Stomach (tissue), 8 donors: ENCODE measurements at regions not wholly inside any gene's neighbourhood (a gene's known extent, or its start where the extent isn't known, plus 50 kb on each side); places are given as distances from the start of the nearest gene placed in this dataset.

Experiments
- DNase-seq, 2 donors: peaks; one replicate each; pipeline versions ENCODE4 v3.0.0 to v3.0.0-alpha.2; 2013 to 2019
- H3K27ac ChIP-seq, 5 donors: fragments of 200-600 bp in 4 of 5; sonication (generic) in 4 of 5; one replicate each; pipeline ENCODE4 v1.5.1; 2013 to 2019; ENCODE audit warnings: mild to moderate bottlenecking in 1 of 5, moderate library complexity in 1 of 5
- H3K27me3 ChIP-seq, 3 donors: fragments of 200-600 bp; sonication (generic); one replicate each; pipeline ENCODE4 v1.5.1; 2017 to 2019; ENCODE audit warnings: mixed run types in 1 of 3
- H3K36me3 ChIP-seq, 4 donors: fragments of 200-600 bp; sonication (generic); 1 replicate in 3 of 4; 2 replicates in 1 of 4; pipeline ENCODE4 v1.5.1; 2016 to 2019
- H3K4me1 ChIP-seq, 4 donors: fragments of 200-600 bp; sonication (generic); one replicate each; pipeline ENCODE4 v1.5.1; 2016 to 2019
- H3K4me3 ChIP-seq, 4 donors: fragments of 200-600 bp; sonication (generic) in 3 of 4; one replicate each; pipeline ENCODE4 v1.5.1; 2016 to 2019; ENCODE audit warnings: mild to moderate bottlenecking in 1 of 4
- H3K9me3 ChIP-seq, 4 donors: fragments of 200-600 bp; sonication (generic); one replicate each; pipeline ENCODE4 v1.5.1; 2016 to 2019
- EP300 ChIP-seq: sonication (generic); formaldehyde crosslinking; IDR thresholded peaks from one replicate; pipeline ENCODE4 v1.6.1; 2017; ENCODE audit warnings: antibody characterized with exemption
- POLR2A ChIP-seq, 4 donors: fragments of 450-650 bp; IDR thresholded peaks; one replicate each; pipeline ENCODE4 v1.6.1; 2016; ENCODE audit warnings: antibody characterized with exemption in 4 of 4, control low read depth in 2 of 4, mild to moderate bottlenecking in 1 of 4, moderate library complexity in 1 of 4
- POLR2AphosphoS5 ChIP-seq, 3 donors: sonication (generic); formaldehyde crosslinking; IDR thresholded peaks; one replicate each; pipeline ENCODE4 v1.6.1; 2016; ENCODE audit warnings: antibody characterized with exemption in 3 of 3
- WGBS, 5 donors: extraction: QIAGEN DNeasy Blood & Tissue Kit in 3 of 5; methylation state at CpG; one replicate each; pipeline versions ENCODE4 v1.1.5 to v1.1.7; 2013 to 2018; 5-methylcytosine and 5-hydroxymethylcytosine counted together
- intact Hi-C: fragments of 100-400 bp; cut with DNase I; formaldehyde crosslinking; loops from one replicate; pipeline ENCODE4 v1.15.1; 2023; ENCODE audit warnings: low total_unique reads
- TF ChIP-seq, protein P1 (sequence below), 7 experiments: fragments of 450-650 bp in 4 of 7; fragments of 200-600 bp in 3 of 7; sonication (generic) in 3 of 7; IDR thresholded peaks; one replicate each; pipeline ENCODE4 v1.5.1; 2016 to 2019; ENCODE audit warnings: antibody characterized with exemption in 7 of 7, control low read depth in 2 of 7, mild to moderate bottlenecking in 1 of 7
- donor health status: healthy with polysubstance abuse.
- donor health status: Bipolar disorder and iron deficiency.
- donor health status: healthy.

DNA sequence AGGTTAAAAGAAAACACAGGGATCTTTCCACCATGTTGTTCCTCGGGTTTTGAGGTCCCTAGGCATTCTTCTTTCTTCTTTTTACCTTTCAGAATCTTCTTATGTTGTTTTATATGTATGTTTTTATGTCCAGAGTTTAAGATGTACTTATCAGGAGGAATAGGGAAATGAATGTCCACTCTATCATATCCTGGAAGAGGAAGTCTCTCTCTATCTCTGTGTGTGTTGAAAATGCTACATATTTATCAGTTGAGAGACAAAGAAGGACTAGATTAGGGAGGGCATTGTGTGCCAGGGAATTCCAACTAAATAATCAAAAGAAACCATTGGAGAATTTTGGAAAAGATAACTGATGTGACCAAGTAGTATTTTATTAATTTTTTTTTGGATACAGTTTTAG lies 200.5 kb upstream of the POT1 start:
- H3K27me3 ChIP-seq, result no peaks in the 10 kb centered on the region
- no peak overlapping the region for H3K27ac ChIP-seq
- no peaks in the 10 kb centered on the region for H3K9me3 ChIP-seq
- H3K4me3 ChIP-seq, result no peak overlapping the region
- no peak for TF ChIP-seq POLR2A (IDR thresholded peaks at IDR 0.05)
- TF ChIP-seq POLR2AphosphoS5 (IDR thresholded peaks at IDR 0.05), result no peak
- TF ChIP-seq EP300, result no peak
- TF ChIP-seq, protein P1, sequence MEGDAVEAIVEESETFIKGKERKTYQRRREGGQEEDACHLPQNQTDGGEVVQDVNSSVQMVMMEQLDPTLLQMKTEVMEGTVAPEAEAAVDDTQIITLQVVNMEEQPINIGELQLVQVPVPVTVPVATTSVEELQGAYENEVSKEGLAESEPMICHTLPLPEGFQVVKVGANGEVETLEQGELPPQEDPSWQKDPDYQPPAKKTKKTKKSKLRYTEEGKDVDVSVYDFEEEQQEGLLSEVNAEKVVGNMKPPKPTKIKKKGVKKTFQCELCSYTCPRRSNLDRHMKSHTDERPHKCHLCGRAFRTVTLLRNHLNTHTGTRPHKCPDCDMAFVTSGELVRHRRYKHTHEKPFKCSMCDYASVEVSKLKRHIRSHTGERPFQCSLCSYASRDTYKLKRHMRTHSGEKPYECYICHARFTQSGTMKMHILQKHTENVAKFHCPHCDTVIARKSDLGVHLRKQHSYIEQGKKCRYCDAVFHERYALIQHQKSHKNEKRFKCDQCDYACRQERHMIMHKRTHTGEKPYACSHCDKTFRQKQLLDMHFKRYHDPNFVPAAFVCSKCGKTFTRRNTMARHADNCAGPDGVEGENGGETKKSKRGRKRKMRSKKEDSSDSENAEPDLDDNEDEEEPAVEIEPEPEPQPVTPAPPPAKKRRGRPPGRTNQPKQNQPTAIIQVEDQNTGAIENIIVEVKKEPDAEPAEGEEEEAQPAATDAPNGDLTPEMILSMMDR (IDR thresholded peaks at IDR 0.05), result no peak
- DNase-seq, result no peak
- WGBS, 5 donors, result 56 to 76% (median 72%) methylated on average over 1 of the region's 1 CpG
- no peaks in the 10 kb centered on the region for H3K4me1 ChIP-seq
- intact Hi-C loops, result no loop called here
- H3K36me3 ChIP-seq, result no peaks in the 10 kb centered on the region

DNA sequence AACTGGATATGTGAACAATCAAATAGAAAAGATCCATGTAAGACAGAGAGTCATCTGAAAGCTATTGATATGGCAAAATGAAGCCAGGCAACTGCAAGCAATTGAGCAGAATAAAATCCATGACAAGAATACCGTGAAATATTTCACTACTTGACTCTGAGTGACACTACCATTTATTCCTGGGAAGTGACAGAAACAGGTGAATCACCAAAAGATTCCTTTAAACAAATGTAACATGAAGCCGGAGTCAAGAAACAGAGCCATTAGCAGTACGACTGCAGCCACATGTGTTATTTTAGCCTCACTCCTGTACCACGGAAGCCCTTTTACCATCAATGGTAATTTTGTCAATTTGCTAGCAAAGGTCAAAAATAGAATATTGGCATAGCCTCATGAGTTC lies 197.7 kb upstream of the POT1 start:
- Histone ChIP-seq H3K36me3 (no peaks in the 10 kb centered on the region), H3K27me3 (no peaks in the 10 kb centered on the region), H3K9me3 (no peaks in the 10 kb centered on the region), H3K27ac (no peak overlapping the region), H3K4me1 (no peaks in the 10 kb centered on the region), H3K4me3 (no peak overlapping the region)
- no peak for DNase-seq
- WGBS, 5 donors, result 77 to 92% (median 90%) methylated on average over 4 of the region's 4 CpGs
- TF ChIP-seq POLR2A (IDR thresholded peaks at IDR 0.05) (no peak), POLR2AphosphoS5 (IDR thresholded peaks at IDR 0.05) (no peak), EP300 (no peak)
- TF ChIP-seq, protein P1 (IDR thresholded peaks at IDR 0.05), result no peak
- intact Hi-C loops, result no loop called here

DNA sequence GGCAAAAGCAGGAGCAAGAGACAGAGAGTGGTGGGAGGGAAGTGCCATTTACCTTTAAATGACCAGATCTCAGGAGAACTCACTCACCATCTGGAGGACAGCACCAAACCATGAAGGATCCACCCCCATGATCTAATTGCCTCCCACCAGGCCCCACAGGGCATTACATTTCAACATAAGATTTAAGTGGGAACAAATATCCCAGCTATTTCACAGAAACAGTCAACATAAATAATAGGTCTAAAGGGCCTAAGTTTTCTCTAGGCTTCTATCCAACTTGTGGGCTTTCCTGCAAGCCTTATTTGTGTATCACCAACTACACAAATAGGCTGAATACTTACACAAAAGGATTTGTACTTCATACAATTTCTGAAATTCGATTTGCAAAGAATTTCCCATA lies 196.8 kb upstream of the POT1 start:
- Histone ChIP-seq H3K4me1 (no peaks in the 10 kb centered on the region), H3K27ac (no peak overlapping the region), H3K4me3 (no peak overlapping the region), H3K9me3 (no peaks in the 10 kb centered on the region), H3K27me3 (no peaks in the 10 kb centered on the region), H3K36me3 (no peaks in the 10 kb centered on the region)
- 45 to 59% (median 53%) methylated on average over 1 of the region's 1 CpG for WGBS, 5 donors
- intact Hi-C loops, result no loop called here
- DNase-seq, result peak in 1 of 2 donors; percentile 28
- TF ChIP-seq POLR2A (IDR thresholded peaks at IDR 0.05) (no peak), EP300 (no peak), POLR2AphosphoS5 (IDR thresholded peaks at IDR 0.05) (no peak)
- TF ChIP-seq, protein P1 (IDR thresholded peaks at IDR 0.05), result no peak

DNA sequence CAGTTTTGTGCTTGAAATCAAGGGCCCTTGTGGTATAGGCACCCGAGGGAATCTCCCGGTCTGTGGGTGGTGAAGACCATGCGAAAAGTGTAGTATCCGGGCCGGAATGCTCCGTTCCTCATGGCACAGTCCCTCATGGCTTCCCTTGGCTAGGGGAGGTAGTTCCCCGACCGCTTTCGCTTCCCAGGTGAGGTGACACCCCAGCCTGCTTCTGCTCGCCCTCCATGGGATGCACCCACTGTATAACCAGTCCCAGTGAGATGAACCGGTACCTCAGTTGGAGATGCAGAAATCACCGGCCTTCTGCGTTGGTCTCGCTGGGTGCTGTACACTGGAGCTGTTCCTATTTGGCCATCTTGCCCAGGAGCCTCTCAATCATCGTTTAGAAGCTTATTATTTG lies 195.7 kb upstream of the POT1 start:
- no peak for DNase-seq
- H3K27me3 ChIP-seq, result no peaks in the 10 kb centered on the region
- TF ChIP-seq EP300, result no peak
- TF ChIP-seq POLR2AphosphoS5 (IDR thresholded peaks at IDR 0.05), result no peak
- TF ChIP-seq, protein P1 (IDR thresholded peaks at IDR 0.05), result no peak
- TF ChIP-seq POLR2A (IDR thresholded peaks at IDR 0.05), result no peak
- H3K4me1 ChIP-seq, result no peaks in the 10 kb centered on the region
- no peaks in the 10 kb centered on the region for H3K9me3 ChIP-seq
- intact Hi-C loops, result no loop called here
- no peaks in the 10 kb centered on the region for H3K36me3 ChIP-seq
- H3K27ac ChIP-seq, result no peak overlapping the region
- 86 to 95% (median 92%) methylated on average over 14 to 15 of the region's 15 CpGs for WGBS, 5 donors
- no peak overlapping the region for H3K4me3 ChIP-seq
